ENCODE measurements at regions not wholly inside any gene's neighbourhood (a gene's known extent, or its start where the extent isn't known, plus 50 kb on each side); places are given as distances from the start of the nearest gene placed in this dataset.

DNA sequence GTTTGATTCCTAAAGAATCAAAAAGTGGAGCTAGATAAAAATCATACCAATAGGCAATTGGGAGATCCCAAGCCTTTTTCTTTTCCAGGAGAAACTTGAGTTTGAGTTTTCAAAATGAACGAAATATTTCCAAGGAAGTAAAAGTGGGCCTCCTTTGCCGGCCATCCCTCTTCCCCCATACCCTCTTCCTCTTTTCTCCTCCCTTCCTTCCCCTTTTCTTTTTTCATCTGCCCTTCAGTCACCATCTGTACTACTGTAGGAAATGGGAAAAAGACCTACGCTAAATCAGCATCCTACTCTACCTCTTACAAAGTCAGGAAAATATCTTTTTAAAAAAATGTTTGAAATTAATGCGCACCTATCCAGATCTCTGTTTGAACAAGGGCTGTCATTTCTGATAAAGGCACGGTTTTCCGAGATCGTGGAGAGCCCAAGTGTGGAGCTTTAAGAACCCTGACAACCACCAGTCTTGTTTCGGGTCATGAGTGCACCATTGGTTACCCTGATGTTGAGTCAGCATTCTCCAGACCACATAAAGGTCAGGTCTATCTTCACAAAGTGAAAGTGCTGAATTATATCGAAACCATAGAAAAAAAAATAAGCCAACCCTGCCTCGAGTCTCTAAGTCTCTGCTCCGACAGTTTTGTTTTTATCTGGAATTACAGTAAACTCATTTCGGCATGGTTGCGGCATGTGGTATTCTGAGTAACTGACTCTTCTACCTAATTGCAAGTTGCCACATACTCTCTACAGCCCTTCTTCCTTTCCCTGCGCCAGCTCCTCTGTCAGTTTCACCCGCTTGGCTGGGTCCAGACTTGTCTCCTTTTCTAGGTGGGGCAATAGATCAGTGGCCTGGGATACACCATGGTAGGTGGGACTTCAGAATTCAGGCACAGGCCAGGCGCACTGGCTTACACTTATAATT lies 140.2 kb upstream of the KLF3 start (continued):
- no peak for TF ChIP-seq ETV1 (tag; conservative IDR thresholded peaks at IDR 0.05; ENCODE audit: low read depth)
- TF ChIP-seq NR2C2 (CRISPR knock-in tag; IDR thresholded peaks at IDR 0.05): no peak
- peak; percentile 91 for TF ChIP-seq NR2C2 (tag; IDR thresholded peaks at IDR 0.05)
- TF ChIP-seq ZNF133 (CRISPR knock-in tag; IDR thresholded peaks at IDR 0.05): no peak
- TF ChIP-seq, protein P1, sequence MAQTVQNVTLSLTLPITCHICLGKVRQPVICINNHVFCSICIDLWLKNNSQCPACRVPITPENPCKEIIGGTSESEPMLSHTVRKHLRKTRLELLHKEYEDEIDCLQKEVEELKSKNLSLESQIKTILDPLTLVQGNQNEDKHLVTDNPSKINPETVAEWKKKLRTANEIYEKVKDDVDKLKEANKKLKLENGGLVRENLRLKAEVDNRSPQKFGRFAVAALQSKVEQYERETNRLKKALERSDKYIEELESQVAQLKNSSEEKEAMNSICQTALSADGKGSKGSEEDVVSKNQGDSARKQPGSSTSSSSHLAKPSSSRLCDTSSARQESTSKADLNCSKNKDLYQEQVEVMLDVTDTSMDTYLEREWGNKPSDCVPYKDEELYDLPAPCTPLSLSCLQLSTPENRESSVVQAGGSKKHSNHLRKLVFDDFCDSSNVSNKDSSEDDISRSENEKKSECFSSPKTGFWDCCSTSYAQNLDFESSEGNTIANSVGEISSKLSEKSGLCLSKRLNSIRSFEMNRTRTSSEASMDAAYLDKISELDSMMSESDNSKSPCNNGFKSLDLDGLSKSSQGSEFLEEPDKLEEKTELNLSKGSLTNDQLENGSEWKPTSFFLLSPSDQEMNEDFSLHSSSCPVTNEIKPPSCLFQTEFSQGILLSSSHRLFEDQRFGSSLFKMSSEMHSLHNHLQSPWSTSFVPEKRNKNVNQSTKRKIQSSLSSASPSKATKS (CRISPR knock-in tag; IDR thresholded peaks at IDR 0.05): no peak
- peak; percentile 21 for TF ChIP-seq TAF9B (IDR thresholded peaks at IDR 0.05; ENCODE audit: partially characterized antibody)
- TF ChIP-seq BACH1 (tag; IDR thresholded peaks at IDR 0.05): peak; percentile 86
- no peak for TF ChIP-seq SIX5 (IDR thresholded peaks at IDR 0.05; ENCODE audit: borderline replicate concordance in 1 of 2, insufficient read depth in 1 of 2, low read depth in 1 of 2, low read length in 2 of 2)
- TF ChIP-seq MITF (IDR thresholded peaks at IDR 0.05): no peak
- TF ChIP-seq, protein P2, sequence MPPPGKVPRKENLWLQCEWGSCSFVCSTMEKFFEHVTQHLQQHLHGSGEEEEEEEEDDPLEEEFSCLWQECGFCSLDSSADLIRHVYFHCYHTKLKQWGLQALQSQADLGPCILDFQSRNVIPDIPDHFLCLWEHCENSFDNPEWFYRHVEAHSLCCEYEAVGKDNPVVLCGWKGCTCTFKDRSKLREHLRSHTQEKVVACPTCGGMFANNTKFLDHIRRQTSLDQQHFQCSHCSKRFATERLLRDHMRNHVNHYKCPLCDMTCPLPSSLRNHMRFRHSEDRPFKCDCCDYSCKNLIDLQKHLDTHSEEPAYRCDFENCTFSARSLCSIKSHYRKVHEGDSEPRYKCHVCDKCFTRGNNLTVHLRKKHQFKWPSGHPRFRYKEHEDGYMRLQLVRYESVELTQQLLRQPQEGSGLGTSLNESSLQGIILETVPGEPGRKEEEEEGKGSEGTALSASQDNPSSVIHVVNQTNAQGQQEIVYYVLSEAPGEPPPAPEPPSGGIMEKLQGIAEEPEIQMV (tag; conservative IDR thresholded peaks at IDR 0.05; ENCODE audit: low read depth): no peak
- TF ChIP-seq TAF1 (IDR thresholded peaks at IDR 0.05; ENCODE audit: control insufficient read depth, extremely low read depth, insufficient read depth, low read length, severe bottlenecking): no peak
- no peak for TF ChIP-seq TFAM (CRISPR knock-in tag; conservative IDR thresholded peaks at IDR 0.05)
- TF ChIP-seq E2F4 (CRISPR knock-in tag; IDR thresholded peaks at IDR 0.05; ENCODE audit: low read depth): no peak
- TF ChIP-seq SMARCA5 (IDR thresholded peaks at IDR 0.05): no peak
- TF ChIP-seq BHLHE40 (IDR thresholded peaks at IDR 0.05; ENCODE audit: low read length): no peak
- no peak for TF ChIP-seq MED1 (CRISPR knock-in tag; IDR thresholded peaks at IDR 0.05; ENCODE audit: borderline replicate concordance)
- no peak for TF ChIP-seq ZNF764 (CRISPR knock-in tag; IDR thresholded peaks at IDR 0.05; ENCODE audit: low read depth)
- peak; percentile 26 for TF ChIP-seq KDM5B (IDR thresholded peaks at IDR 0.05; ENCODE audit: insufficient replicate concordance, low read depth, low read length)
- TF ChIP-seq, protein P3, sequence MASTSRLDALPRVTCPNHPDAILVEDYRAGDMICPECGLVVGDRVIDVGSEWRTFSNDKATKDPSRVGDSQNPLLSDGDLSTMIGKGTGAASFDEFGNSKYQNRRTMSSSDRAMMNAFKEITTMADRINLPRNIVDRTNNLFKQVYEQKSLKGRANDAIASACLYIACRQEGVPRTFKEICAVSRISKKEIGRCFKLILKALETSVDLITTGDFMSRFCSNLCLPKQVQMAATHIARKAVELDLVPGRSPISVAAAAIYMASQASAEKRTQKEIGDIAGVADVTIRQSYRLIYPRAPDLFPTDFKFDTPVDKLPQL (IDR thresholded peaks at IDR 0.05; ENCODE audit: extremely low read depth, insufficient read length): no peak
- TF ChIP-seq ZNF507 (tag; conservative IDR thresholded peaks at IDR 0.05): no peak
- TF ChIP-seq GABPB2 (CRISPR knock-in tag; conservative IDR thresholded peaks at IDR 0.05): no peak

All from K562 (cell line).